NCI-H128 (cell line): ENCODE measurements at regions not wholly inside any gene's neighbourhood (a gene's known extent, or its start where the extent isn't known, plus 50 kb on each side); places are given as distances from the start of the nearest gene placed in this dataset.

Experiments used
- DNase-seq: peaks from one replicate; lab custom pipeline; 2025; ENCODE audit not compliant: unreplicated experiment; lab: John Stamatoyannopoulos, UW

DNA sequence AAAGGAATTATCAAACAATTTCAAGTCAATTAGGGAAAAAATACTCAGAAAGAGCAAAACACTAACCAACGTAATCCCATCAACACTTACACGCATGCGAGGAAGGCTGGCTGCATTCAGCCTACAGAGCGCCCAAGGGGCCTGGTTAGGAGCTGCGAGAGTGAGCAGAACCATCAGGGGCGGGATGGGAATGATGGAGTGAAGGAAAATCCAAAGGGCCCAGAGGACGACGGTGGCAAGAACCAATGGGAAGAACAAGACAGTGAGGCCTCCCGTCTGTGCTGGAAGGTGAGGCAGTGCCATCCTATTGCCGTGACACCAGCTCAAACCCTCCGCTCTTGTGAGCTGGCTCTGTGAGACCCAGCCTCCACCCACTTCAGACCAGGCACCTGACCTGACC is 253.0 kb downstream of the IRS2 start:
- DNase-seq, result no peak

DNA sequence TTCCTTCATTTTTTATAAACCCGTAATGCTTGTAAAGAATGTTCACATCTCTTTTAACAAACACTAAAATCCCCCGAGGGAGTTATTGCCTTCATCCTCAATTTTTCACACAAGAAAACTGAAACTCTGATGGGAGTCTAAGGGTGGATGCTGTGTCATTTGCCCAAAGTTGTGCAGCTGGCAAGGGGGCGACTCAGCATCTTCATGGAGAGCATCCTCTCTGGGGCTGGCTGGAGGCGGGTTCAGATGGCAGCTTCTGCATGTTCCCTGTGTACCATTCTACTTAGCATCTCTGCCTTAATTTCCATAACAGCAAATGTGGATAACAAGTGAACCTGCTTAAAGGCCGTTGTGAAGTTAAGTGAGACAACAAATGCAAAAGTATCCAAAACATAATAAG is 256.4 kb downstream of the IRS2 start:
- no peak for DNase-seq

DNA sequence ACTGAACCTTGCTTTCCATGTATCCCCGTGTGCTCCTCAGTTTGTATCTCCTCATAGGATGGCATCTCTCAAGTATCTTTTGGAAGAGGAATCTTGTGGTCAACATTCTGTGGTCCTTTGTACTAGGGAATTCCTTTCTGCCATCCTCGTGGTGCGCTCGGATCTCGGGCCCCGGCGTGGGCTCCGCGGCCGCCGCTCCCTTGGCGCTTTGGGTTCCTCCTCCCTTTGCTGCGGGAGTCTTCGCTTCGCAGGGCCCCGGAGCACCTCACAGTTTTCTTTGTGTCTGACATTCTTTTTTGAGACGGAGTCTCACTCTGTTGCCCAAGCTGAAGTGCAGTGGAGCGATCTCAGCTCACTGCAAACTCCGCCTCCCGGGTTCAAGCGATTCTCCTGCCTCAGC is 264.7 kb downstream of the IRS2 start:
- DNase-seq, result no peak

DNA sequence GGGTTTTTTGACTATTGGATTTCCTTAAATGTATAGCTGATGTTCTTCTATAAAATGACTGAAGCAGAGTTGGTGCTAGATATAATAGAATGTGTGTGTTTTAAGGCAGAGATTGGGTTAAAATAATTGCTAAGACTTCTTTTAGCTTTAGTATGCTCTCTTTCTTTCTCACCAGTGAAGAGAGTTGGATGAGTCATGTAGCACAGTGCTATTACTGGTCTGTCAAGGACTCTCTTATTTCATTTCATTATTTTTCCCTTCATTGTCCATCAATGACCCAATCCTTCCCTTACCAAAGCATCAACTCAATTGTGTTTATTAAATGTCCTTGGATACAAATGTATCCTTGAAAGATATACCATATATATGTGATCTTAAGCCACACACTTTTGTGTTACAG is 268.9 kb downstream of the IRS2 start:
- DNase-seq, result no peak

DNA sequence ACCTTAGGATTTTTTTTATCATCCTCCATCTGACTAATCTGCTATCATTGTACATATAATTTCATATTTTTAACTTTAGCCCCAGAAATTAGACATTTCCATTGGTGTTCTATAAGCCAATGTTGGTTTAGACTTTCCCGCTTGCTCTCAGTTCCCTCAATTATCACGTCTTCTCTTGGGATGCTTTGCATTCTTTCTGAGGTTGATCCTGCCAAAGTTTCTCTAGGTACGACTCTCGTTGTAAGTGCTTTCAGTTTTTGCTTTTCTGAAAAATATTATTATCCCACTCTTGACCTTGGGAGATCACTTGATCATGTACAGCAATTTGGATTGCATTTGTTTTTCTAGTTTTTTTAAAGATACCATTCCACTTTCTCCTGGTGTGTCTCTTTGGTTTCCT is 270.2 kb downstream of the IRS2 start:
- DNase-seq, result no peak

DNA sequence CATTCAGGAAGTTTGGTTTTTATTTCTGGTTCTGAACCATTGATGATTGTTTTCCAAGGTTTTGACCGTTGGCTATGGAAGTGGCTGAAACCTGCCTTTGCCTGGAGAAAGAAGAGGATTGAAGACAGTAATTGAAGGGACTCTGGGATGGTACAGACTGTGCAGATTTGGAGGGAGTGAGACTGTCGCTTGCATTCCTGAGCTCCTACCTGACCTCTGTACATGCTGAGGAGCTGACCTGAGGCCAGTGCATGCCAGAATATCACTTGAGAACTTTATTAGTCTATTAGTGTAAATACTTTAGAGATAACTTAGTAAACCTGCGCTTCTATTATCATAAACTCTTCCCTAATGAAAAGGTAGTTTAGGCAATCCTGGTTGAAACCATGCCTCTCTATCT is 276.4 kb downstream of the IRS2 start:
- DNase-seq, result no peak

DNA sequence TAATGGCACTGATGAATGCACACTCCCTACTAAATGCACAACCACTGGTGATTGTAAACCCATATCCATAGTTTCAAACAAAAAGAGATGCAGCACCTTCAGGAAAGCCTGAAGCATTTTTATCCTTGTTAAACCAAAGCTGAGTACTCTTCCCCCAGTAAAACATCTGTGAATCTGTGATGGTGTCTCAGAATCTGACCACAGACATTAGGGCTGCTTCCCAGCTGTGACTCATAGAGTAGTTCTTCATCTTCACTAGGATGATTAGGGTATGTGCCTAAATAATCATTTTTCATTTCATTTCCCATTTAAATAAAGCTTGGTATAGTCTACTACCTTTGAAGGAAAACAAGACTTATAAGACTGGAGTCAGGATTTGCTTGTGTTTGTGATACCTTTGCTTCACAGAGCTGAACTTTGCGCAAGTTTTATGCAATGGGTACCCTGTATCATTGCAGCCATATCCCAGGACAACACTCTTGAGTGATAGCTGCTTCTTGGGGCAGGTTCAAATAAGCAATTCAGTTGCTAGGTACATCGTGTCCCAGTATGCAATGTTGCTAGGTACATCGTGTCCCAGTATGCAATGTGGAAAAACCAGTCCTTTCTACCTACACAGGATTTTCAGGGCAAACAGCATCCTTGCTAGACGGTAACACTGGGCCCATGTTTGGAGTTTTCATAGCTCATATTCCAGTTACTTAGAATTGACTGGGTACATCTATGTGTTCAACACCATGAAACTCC is 277.1 kb downstream of the IRS2 start:
- DNase-seq, result no peak

DNA sequence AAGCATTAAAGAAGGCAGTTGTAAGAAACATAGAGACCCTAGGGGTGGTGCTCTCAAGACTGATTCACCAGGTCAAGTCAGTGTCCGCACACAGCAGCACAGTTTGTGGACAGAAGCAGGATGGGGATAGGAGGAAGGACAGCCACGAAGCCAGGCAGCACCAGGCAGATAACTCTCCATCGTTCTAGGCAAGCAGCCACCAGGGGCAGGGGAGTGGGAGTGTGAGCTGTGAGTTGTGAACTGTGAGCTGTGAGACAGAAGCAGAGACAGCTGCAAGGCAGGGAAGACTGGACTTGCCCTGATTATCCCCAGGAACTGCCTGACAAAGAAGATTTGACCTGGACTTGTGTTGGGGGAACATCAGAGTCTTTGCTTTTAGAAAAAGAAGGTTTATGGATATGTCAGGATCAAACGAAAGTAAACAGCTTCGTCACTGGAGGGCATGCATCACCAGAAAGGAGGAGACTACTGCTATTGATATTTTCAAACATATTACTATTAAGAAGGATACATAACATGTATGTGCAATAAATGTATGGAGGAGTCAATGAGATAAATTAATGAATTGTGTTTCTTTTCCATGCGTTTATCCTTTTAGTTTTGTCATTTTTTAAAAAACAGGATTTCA is 286.1 kb downstream of the IRS2 start:
- DNase-seq, result no peak

DNA sequence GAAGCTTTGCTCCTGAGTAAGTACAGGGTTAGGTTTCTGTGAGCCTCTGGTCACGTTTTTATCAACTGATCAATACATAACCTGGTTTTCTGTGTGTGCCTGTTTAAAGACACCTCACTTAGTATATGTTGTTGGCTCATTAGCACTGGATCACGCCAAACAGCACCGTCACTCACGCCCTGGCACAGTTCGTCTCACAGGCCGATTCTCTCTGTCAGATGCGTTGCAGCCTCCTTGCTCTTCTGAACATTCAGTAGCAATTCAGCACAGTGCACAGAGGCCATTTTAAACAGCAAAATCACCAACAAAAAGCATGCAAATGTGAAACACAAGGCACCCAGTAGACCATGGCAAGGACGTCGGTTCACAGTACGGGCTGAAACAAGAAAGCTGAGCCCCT is 288.5 kb downstream of the IRS2 start:
- no peak for DNase-seq

DNA sequence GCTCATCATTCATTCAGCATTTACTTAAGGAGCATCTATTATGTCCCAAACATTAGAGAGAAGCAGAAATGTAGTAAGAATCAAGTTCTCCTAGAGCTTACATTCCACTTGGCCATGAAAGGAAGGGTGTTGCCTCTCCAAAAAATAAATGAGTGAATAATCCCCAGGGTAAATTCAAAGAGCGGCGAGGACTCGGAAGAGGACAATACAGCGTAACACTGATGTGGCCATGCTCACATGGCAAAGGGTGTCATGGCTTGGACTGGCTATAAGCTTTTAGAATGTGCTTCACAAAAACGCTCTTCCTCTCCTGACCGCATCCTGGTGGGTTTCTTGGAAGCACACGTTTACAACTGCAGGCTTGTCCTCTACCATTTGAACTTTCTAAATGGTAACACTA is 290.2 kb downstream of the IRS2 start:
- DNase-seq, result no peak

DNA sequence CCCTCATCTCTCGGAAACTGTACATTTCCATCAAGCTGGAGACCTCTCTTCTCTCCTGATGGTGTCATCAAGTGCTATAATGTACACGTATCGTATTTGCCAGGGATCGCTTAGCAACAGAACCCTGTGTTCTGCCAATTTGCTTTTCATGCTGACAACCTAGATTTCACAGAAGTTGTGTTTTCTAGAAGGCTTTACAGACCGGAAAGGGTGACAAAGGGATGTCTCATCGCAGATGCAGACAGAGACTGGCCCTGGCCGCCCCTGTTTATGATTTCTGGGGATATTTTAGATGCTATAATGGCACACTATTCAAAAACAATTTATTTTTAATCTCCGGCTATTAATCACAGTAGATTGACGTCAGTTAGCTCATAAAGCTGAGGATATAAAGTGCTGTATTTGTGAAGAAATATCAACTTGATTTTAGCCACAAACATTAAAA is 291.4 kb downstream of the IRS2 start:
- no peak for DNase-seq

DNA sequence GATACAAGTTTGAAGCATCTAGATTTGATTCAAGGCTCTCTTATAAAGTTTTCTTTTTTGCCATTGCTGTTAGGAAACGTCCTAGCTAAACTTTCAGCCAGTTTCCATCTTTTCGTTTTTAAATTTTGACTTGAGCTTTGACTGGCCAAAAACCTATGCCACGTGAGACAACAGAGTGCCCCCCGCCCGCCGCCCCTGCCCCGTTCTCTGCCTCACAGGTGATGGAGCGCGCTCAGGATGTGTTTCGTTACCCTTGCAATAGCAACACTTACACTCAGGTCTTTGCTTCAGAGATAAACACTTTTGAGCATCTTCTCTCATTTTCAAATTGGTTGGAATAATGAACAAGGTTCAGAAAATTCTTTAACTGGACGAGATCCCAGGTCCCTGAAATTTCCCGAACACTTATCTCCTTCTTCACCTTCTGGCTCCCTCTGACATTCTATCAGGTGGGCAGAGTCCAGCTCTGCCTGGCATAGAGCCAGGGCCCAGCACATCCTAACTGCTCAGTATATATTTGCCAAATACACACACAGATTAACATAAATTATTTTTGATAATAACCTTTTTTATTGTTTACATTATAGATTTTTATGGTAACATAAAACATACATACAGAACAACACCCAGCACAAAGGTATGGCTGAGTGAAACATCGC is 301.1 kb downstream of the IRS2 start:
- no peak for DNase-seq

DNA sequence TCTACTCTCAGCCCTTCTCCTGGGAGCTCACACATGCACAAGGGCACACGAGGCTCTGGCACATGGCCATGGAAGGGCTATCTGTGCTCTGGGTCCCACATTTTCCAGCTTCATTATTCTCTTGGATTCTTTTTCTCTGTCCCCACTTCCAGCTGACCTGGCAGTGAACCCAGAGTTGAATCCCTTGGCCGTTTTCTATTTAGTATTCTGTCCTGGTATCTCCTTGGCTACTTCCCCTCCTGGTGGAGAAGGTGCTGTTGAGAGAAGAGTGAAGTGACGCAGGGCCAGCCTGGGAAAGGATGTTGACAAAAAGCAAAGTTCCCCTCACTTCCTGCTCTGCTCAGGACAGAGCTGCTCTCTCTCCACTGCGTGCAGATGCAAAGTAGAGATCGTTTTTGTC is 303.1 kb downstream of the IRS2 start:
- DNase-seq, result no peak

DNA sequence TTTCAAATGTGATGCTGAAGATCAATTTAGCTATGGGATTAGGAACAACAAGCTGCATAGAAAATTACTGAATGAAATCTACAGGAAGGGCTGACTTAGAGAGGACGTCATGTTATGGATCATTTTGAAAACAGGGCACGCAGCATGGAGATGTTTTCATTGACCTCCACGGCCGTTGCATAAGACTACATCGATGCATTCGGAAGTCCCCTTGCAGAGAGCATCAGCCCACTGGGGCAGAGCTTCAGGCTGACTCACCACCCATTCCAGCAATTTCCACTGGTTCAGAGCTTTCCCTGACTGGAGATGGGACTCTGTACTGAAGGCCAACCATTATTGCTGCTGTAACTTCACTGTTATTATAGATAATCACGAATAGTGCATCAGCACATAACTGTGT is 305.3 kb downstream of the IRS2 start:
- DNase-seq, result no peak

DNA sequence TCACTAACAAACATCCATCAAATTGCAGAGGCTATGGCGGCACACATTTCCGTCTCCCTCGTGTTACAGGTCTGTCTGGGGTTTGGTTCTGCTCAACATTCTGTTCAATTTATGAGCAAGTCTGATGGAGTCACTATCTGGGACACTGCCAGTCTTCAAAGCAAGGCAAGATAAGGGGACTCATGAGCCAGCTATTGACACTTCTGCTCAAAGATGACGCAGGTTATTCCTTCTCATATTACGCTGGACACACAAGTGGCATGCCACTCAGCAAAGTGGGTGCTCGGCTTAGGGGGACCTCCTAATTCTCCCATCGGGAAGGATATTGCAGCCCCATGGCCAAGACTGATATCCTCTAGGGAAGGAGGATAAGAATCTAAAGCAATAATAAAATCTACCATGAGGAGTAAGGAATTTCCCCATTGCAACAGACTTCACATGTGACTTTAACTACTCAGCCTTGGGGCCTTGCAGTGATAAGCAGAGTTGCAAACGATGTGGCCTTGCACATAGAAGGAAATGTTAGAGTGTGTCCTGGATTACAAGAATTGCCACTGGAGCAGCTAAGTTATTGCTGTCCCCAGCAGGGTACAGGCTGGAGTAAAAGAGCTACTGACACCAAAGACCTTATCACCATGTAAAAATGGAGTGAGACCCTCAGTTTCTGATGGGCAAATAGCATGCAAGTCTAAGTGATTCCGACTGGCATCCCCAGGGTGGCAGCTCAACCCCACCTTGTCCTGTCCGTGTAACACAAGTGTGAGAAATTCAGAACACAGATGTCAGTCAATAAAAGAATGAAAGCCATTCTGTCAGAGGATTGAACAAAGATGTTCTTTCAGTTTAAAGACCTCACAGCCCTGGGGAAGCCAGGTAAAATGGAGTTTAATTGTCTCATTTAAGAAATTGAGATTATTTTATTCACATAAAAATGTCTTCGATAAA is 306.1 kb downstream of the IRS2 start:
- no peak for DNase-seq

DNA sequence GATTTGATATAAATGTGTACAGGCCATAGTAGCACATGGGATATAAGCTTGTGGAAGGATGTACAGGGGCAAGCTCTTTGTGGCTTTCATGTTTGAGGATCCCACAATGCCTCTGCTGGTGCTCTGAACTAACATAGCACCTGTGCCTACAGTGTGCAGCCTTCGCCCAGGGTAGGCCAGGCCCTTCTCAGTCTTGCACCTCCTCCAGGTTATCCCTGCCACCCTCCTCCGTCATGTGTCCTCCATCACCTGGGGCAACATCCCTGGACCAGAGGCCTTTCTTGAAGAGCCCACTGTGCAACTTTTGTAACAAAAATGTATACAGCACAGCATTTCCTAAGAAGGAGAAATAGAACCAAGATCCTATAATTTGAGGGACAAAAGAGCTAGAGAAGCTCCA is 306.8 kb downstream of the IRS2 start:
- no peak for DNase-seq

DNA sequence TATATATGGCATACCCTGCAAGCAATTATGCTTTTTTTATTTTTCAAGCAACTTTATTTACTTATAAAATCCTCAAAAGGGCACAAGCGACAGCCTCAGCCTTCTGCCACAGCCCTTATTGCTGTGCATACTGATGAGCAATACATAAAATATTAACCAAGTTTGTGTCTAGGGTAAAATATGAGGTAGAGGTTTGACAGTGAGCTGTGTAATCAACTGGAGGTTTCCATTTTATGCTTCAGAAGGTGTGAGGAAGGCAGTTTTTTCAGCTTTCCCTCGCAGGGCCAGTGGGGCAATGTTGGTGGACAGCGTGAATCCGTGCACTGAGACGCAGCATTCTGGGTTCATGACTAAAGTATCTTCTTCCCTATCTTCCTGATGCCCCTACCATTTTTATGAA is 310.4 kb downstream of the IRS2 start:
- DNase-seq, result no peak

DNA sequence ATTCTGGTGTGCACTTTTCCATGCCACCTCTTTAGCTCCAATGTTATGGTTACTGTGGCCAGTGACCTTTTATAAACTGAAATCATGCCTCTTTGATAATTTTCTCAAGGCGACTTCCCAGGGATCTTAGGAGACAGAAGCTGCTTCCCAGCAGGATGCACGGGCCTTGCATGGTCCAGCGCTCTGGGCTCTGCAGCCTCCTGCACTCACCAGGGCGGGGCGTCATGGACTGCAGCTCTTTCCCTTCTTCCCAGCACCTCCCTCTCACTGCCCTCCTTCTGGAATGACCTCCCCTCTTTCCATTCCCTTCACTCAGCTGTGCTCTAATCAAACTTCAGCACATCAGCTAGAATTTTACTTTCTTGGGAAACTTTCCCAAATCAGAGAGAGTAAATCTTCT is 318.3 kb downstream of the IRS2 start:
- no peak for DNase-seq

DNA sequence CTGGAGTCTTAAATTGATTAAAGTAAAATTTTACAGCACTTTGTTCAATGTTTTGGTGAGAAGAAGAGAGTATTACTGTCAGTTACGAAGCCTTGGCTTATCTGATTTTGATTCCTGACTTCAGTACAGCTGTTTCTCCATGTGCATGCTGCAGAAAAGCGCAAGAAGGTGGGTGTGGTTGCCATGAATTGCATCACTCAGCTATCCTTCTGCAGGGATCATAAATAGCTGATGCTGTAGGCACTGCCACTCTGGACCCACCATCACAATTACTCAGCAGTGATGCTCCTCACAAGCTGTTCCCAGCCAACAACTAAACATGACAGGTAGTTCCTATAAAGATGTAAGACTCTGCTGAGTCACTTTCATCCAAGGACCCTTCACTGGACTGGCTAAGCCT is 321.2 kb downstream of the IRS2 start:
- no peak for DNase-seq

DNA sequence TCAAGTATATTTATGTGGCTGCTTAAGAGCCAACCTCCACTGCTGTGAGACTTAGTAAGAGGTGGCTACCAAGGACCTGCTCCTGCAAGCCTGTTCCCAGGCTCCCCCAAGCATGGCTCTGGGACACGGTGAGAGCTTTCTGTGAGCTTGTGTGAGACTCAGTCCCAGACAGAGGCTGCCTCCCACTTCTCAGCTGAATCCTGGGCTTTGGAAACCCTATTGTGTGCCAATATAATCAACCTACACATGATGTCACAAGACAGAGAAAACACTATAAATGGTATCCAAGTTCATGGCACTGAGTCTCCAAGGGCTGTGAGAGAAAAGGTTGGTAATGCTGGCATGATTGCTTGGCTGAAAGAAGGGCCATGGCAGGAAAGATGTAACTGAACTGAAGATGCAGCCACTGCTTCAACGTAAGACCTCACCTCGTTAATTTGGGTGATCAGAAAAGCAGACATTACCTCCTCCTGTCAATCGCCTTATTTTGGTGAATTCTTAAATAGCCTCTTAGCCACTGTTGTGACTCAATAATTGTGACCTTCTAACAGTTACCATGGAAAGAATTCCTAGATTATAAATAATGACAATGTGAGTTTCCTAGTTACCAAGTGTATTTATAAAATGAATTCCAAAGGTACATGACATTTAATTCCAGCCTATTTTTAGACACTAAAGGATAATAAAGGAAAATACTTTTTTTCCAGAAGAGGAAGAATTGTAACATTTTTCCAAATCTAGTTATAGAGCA is 332.0 kb downstream of the IRS2 start:
- DNase-seq, result no peak

DNA sequence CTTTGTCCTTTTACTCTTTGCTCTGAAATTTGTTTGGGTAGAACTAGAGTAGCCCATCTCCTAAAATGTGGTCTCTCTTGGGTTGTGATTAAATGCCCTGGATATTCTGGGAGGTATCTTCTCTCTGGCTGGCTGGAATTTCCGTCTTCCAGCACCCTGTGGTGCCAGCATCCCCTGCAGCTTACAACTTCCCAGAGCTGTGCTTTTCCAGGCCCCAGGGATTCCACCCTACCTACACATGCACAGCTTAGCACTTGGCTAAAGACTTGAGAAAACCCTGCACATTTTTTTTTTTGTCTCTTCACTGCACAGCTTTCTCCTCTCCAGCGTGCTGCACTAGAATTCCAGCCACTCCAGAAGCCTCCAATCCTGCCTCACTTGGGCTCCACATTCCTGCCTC is 334.7 kb downstream of the IRS2 start:
- no peak for DNase-seq
